BJ (cell line): ENCODE measurements at regions not wholly inside any gene's neighbourhood (a gene's known extent, or its start where the extent isn't known, plus 50 kb on each side); places are given as distances from the start of the nearest gene placed in this dataset.

Source experiments
- CTCF ChIA-PET: fragments of 350-600 bp; formaldehyde crosslinking; extraction: SDS; loops from one replicate; lab custom pipeline; 2021; ENCODE audit warnings: antibody characterized with exemption, inconsistent platforms; lab: Yijun Ruan, JAX
- POLR2A ChIA-PET: fragments of 300-600 bp; sonication (Branson Sonifier 250); formaldehyde crosslinking; extraction: SDS; loops from one replicate; lab custom pipeline; 2021; ENCODE audit warnings: antibody characterized with exemption; lab: Charles Lee
- DNase-seq: peaks from one replicate; pipeline ENCODE4 v3.0.0-alpha.2; 2011; ENCODE audit warnings: low read depth
- H3K27me3 ChIP-seq: 2 replicates; pipeline ENCODE4 v1.6.0; 2011; ENCODE audit warnings: low read length; ENCODE audit not compliant: control insufficient read depth, insufficient read depth
- H3K36me3 ChIP-seq: 2 replicates; pipeline ENCODE4 v1.5.1; 2011; ENCODE audit warnings: low read length; ENCODE audit not compliant: control insufficient read depth, insufficient read depth
- H3K4me3 ChIP-seq: 2 replicates; pipeline ENCODE4 v1.5.1; 2011; ENCODE audit warnings: low read depth, mild to moderate bottlenecking, control low read depth, low read length
- CTCF ChIP-seq: IDR thresholded peaks from 2 replicates; pipeline ENCODE4 v1.5.1; 2011; ENCODE audit warnings: low read depth, mild to moderate bottlenecking, control low read depth, inconsistent platforms, low read length, moderate library complexity; ENCODE audit not compliant: insufficient read depth

- DNase-seq = no peak
- no peaks in the 10 kb centered on the region for H3K36me3 ChIP-seq
- ChIA-PET CTCF (no interaction called here), POLR2A (no interaction called here)
- H3K27me3 ChIP-seq = no peaks in the 10 kb centered on the region
- no peak overlapping the region for H3K4me3 ChIP-seq
- TF ChIP-seq CTCF = no peak
Observed at GRCh38 chr6:105764315-105764714, 321.8 kb upstream of the PRDM1 start.

GRCh38 chr6:105763866-105764265, 322.3 kb upstream of the PRDM1 start:
- H3K27me3 ChIP-seq = no peaks in the 10 kb centered on the region
- H3K4me3 ChIP-seq = no peak overlapping the region
- H3K36me3 ChIP-seq = no peaks in the 10 kb centered on the region
- DNase-seq = no peak
- POLR2A ChIA-PET = no interaction called here
- CTCF ChIA-PET = no interaction called here
- no peak for TF ChIP-seq CTCF

- no peaks in the 10 kb centered on the region for H3K36me3 ChIP-seq
- POLR2A ChIA-PET = no interaction called here
- no peak overlapping the region for H3K4me3 ChIP-seq
- DNase-seq = no peak
- H3K27me3 ChIP-seq = no peaks in the 10 kb centered on the region
- no peak for TF ChIP-seq CTCF
- CTCF ChIA-PET = no interaction called here
Observed at GRCh38 chr6:105760746-105761145, 325.4 kb upstream of the PRDM1 start.

- DNase-seq = no peak
- no peak for TF ChIP-seq CTCF
- ChIA-PET POLR2A (no interaction called here), CTCF (no interaction called here)
- Histone ChIP-seq H3K27me3 (no peaks in the 10 kb centered on the region), H3K36me3 (no peaks in the 10 kb centered on the region), H3K4me3 (no peak overlapping the region)
Observed at GRCh38 chr6:105759946-105760345, 326.2 kb upstream of the PRDM1 start.

GRCh38 chr6:105759015-105759414, 327.1 kb upstream of the PRDM1 start:
- Histone ChIP-seq H3K27me3 (no peaks in the 10 kb centered on the region), H3K4me3 (no peak overlapping the region), H3K36me3 (no peaks in the 10 kb centered on the region)
- CTCF ChIA-PET = no interaction called here
- POLR2A ChIA-PET = no interaction called here
- no peak for DNase-seq
- no peak for TF ChIP-seq CTCF
